ENCODE measurements at regions not wholly inside any gene's neighbourhood (a gene's known extent, or its start where the extent isn't known, plus 50 kb on each side); places are given as distances from the start of the nearest gene placed in this dataset.
"Not testable (repeated sequence)": the region's sequence is repeated elsewhere in the genome, so short reads cannot be mapped to it uniquely, and the experiment has no call there.

DNA sequence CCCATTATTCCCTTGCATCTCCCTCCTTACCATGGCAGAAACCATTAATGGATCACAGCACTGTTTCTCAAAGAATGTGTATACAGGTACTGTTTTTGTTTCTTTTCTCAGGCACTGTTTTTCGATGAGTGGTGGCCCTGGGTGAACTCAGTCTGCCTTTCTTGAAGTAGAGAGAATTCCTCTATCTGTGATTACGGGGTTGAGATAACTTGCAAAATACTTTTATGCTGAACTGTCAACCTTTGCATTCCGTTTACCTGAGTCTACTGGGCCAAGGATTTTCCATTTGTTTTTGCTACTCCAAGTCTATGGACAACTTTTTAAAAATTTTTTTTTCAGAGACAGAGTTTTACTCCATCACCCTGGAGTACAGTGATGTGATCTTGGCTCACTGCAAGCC lies 82.7 kb upstream of the CLINT1 start:
- no peak for DNase-seq (ENCODE audit: low spot score)

DNA sequence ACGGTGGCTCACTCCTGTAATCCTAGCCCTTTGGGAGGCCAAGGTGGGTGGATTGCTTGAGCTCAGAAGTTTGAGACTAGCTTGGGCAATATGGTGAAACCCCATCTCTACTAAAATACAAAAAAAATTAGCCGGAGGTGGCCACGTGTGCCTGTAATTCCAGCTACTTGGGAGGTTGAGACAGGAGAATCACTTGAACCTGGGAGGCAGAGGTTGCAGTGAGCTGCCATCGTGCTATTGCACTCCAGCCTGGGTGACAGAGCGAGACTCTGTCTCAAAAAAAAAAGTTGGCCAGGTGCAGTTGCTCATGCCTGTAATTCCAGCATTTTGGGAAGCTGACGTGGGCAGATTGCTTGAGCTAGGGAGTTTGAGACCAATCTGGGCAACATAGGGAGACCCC lies 79.2 kb upstream of the CLINT1 start:
- DNase-seq (ENCODE audit: low spot score) = not testable (repeated sequence)

DNA sequence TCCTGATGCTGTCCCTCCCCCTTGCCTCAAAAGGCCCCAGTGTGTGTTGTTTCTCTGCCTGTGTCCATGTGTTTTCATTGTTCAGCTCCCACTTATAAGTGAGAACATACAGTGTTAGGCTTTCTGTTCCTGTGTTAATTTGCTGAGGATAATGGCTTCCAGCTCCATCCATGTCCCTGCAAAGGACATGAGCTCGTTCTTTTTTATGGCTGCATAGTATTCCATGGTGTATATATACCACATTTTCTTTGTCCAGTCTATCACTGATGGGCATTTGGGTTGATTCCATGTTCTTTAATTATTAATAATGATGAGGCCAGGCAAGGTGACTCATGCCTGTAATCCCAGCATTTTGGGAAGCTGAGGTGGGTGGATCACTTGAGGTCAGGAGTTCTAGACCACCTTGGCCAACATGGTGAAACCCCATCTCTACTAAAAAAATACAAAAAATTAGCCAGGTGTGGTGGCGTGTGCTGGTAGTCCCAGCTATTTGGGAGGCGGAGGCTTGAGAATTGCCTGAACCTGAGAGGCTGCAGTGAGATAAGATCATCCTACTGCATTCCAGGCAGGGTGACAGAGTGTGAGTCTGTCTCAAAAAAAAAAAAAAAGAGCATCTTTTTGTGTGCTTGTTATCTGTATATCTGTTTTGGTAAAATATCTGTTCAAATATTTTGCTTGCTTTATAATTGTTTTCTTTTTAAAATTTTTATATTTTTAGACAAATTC lies 78.0 kb upstream of the CLINT1 start:
- DNase-seq (ENCODE audit: low spot score) = not testable (repeated sequence)

DNA sequence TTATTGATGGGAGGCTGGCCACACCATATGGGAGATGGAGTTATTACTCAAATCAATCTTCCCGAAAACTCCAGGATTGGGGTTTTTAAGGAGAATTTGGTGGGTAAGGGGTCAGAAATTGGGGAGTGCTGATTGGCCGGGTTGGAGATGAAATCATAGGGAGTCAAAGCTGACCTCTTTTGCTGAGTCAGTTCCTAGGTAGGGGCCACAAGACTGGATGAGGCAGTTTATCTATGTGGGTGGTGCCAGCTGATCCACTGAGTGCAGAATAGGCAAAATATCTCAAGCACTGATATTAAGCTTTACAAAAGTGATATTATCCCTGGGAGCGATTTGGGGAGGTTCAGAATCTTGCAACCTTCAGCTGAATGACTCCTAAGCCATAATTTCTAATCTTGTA lies 75.7 kb upstream of the CLINT1 start:
- no peak for DNase-seq (ENCODE audit: low spot score)

GRCh38 chr5:157933005-157933404 lies 74.1 kb upstream of the CLINT1 start:
- no peak for DNase-seq (ENCODE audit: low spot score)

DNA sequence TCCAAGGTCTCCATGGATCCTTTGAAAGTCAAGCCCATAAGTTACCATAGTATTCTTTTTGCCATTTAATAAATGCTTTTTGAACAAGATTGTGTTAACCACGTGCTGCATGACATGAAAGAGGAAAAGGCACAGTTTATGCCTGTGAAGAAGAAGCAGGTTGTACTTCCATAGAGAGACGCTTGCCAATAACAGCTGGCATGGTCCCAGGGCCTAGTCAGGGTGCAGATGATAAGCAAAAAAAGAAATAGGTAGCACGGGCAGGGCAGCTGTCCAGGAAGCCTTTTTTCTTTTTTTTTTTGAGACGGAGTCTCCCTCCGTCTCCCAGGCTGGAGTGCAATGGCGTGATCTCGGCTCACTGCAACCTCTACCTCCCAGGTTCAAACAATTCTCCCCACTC lies 71.8 kb upstream of the CLINT1 start:
- DNase-seq (ENCODE audit: low spot score) = no peak

DNA sequence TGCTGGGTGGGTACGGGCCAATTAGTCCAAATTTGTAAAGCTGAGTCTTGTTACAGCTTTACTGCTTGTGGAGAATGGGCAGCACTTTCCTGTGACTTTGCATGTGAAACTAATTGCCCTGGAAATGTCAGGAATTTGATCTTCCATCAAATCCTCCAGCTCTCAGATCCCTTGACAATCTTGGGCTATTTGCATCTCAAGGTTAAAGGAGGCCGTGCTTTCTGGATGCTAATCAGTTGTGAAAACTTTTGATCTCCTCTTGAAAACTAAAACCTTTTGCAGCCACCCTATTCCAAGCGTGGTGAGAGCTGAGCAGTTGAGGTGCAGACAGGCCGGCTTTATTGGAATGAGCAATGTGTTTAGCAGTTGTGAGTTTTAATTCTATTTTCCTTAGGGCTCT lies 68.0 kb upstream of the CLINT1 start:
- DNase-seq (ENCODE audit: low spot score) = no peak

GRCh38 chr5:157925786-157926671 lies 67.1 kb upstream of the CLINT1 start:
- DNase-seq (ENCODE audit: low spot score) = no peak

GRCh38 chr5:157924931-157925729 lies 66.2 kb upstream of the CLINT1 start:
- DNase-seq (ENCODE audit: low spot score) = no peak

- no peak for DNase-seq (ENCODE audit: low spot score)
Measured at GRCh38 chr5:157924490-157924889, 65.5 kb upstream of the CLINT1 start.

DNA sequence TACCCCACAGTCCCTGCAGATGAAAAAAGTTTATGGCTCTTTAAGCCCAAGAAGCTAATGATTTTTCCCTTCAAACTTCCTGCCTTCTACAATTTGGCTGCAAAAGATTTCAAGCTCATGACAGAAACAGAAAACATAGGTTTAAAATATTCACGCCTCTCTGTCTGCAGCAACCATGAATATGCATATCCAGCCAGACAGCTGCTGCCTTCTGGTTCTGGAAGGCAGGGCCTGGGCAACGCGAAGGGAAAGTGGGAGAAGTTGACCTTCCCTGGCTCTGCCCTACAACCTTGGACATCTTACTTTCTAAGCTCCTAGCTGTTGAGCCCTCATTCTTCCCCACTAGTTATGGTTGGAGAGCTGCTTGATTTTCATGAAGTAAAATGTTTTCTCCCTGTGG lies 64.8 kb upstream of the CLINT1 start:
- no peak for DNase-seq (ENCODE audit: low spot score)

- DNase-seq (ENCODE audit: low spot score) = no peak
Measured at GRCh38 chr5:157922026-157922425, 63.1 kb upstream of the CLINT1 start.

DNA sequence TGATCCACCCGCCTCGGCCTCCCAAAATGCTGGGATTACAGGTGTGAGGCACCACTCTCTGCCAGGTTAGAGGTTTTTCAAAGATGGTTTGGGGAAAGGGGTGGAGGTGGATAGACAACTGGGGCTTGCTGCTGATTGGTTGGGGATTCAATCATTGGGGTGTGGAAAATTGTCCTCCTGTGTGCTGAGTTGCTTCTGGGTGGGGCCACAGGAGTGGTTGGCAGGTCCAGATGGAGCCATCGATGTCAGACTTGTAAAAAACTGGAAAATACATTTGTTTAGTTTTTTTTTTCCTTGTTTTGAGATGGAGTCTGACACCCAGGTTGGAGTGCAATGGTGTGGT lies 61.9 kb upstream of the CLINT1 start:
- DNase-seq (ENCODE audit: low spot score) = no peak

GRCh38 chr5:157918811-157919742 lies 60.1 kb upstream of the CLINT1 start:
- DNase-seq (ENCODE audit: low spot score) = no peak

- DNase-seq (ENCODE audit: low spot score) = no peak
Measured at GRCh38 chr5:157917899-157918809, 59.2 kb upstream of the CLINT1 start.

DNA sequence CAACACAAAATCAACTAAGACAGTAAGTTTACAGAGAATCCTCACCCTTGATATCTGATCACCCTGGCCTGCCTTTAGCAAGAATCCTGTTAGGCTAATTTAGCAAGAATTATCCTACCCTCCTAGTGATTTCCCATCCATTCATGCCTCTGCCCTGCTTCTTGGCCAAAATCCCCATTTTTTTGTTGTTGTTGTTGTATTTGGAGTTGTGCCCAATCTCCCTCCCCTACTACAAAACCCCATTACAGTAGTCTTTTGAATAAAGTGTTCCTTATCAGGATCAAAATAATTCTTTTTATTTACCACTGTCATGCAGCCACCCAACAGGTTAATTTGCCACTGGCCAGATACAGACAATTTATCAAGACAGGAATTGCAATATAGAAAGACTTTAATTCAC lies 58.5 kb upstream of the CLINT1 start:
- DNase-seq (ENCODE audit: low spot score) = no peak

GRCh38 chr5:157915638-157916037 lies 56.7 kb upstream of the CLINT1 start:
- peak; percentile 77 for DNase-seq (ENCODE audit: low spot score)

GRCh38 chr5:157914151-157914788 lies 55.3 kb upstream of the CLINT1 start:
- no peak for DNase-seq (ENCODE audit: low spot score)

DNA sequence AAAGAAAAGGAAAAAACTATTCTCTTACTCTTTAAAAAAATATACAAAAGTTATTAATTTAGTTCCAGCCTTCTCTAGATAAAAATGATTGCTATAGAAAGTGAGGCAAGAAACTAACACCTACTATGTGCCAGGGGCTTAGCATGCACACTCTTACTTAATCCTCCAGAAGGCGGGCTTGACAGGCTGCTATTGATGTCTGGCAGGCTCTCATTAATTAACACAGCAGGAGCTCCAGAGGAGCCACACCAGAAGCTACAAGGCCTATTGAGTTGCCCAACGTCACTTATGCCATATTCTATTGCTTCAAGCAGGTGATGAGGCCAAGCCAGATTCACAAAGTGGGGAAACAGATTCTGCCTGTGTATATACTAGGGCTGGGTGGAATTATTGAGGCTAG lies 54.6 kb upstream of the CLINT1 start:
- no peak for DNase-seq (ENCODE audit: low spot score)

Measured in left forelimb (tissue), 1 donor.